GM19463 (cell line): ENCODE measurements at regions not wholly inside any gene's neighbourhood (a gene's known extent, or its start where the extent isn't known, plus 50 kb on each side); places are given as distances from the start of the nearest gene placed in this dataset.
"Not testable (repeated sequence)": the region's sequence is repeated elsewhere in the genome, so short reads cannot be mapped to it uniquely, and the experiment has no call there.

Experiments used
- ATAC-seq: cut with Tn5 transposase; IDR thresholded peaks from one replicate; pipeline ENCODE4 v1.9.1; 2021; ENCODE audit warnings: mild to moderate bottlenecking, moderate library complexity; ENCODE audit not compliant: unreplicated experiment

DNA sequence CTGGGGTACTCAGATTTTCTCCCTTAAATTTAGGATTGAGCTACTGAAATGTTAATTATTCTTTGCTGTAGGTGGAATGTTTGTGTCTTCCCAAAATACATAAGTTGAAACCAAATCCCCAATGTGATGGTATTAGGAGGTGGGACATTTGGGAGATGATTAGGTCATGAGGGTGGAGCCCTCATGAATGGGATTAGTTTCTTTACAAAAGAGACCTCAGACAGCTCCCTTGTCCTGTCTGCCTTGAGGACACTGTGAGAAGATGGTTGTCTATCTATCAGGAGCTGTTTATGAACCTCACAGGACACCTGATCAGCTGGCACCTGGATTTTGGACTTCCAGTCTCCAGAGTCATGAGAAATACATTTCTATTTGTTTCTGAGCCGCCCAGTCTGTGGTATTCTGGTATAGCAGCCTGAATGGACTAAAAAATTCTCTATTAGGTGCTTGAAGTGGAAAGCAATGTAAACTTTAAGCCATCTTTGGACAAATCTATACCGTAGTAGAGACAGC, 99.2 kb upstream of the UXS1 start:
- ATAC-seq = no peak

DNA sequence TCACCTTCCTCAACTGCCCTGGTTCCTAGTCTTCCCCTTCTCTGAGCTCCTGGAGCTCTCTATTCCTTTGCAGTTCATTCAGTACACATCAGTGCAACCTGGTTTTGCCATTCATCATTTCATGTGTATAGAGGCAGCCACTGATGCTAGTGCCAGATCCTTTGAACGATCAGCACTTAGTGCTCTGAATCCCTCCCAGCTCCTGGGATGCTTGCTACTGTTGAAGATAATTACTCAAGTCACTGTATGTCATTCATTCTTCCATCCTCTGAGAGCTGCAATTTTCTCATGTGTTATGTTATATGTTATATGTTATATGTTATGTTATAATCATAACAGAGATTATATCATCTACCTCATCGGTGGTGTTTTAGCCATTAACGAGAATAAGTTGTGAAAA, 98.5 kb upstream of the UXS1 start:
- no peak for ATAC-seq

DNA sequence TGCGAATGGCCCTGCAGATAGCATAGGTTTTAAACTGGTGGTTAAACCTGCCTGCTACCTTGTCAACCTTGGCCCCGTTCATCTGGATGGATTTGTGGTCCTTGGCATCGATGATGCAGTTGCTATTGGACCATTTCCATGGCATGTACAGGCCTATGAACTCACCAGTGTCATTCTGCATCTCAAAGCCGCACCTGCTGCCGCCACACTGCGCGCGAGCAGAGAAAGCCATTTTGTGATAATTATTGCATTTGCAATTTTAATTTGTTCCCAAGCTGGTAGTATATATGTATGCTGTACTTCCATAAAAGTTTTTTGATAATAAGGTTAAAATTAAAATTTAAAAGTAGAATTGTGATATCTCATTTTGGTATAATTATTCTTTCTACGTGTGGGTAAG, 94.8 kb upstream of the UXS1 start:
- no peak for ATAC-seq

DNA sequence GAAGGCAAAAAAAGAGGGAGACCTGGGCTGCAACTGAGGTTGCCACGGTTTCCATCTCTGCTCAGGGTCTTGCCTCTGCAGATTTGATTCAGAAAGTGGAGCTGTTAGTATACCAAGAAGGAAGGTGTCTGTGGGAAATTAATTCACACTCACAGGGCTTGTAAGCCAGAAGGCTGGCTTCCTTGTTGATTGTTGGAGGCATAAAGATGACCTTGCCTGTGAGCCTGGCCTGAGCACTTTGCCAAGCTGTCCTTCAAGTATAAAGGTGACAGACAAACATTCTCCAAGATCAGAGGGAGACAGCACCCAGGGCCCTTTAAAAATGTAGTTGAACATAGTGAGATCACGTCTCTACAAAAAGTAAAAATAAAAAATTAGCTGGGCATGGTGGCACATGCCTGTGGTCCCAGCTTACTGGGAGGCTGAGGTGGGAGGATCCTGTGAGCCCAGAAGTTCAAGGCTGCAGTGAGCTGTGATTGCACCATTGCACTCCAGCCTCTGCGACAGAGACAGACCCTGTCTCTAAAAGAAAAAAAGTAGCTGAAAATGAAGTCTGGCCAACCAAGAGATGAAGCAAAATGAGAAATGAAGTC, 91.2 kb upstream of the UXS1 start:
- no peak for ATAC-seq

DNA sequence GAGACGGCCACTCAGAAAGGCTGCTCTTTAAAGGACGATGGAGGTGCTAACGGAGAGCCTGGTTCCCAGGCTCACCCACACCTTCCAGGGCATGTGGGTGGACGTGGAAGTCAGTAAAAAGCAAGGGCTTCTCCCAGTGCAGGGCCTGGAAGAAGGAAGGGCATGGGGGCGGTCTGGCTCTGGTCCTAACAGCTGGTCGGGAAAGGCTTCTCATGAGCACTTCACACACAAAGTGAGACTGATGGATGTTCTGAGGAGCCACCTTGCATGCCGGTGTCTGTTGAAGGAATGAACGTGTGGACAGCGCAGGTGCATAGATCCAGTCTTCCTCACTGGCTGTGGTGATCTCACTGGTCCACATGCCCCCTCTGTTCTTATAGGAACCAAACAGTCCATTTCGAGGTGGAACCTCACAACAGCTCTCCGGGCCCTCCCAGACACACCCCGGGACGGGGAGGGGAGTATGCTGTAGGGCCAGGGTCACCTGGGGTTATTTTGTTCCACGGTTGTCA, 90.6 kb upstream of the UXS1 start:
- no peak for ATAC-seq

DNA sequence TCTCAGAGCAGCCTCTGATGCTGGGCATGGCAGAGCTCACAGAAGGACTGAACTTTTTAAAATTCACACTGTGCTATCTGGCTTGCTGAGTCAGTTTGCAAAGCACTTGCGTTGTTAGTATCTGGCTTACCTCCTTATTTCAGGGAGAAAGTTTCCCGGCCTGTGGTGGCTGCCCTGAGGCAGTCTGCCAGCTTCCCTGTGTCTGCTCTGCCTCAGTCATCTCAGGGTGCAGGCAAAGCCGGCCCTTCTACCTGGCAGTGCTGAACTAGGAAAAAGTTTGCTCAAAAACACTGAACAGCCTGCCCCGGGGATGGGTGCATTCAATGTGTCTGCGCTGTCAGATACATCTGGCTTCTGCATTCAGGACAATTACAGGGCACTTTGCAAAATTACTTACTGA, 90.2 kb upstream of the UXS1 start:
- no peak for ATAC-seq

DNA sequence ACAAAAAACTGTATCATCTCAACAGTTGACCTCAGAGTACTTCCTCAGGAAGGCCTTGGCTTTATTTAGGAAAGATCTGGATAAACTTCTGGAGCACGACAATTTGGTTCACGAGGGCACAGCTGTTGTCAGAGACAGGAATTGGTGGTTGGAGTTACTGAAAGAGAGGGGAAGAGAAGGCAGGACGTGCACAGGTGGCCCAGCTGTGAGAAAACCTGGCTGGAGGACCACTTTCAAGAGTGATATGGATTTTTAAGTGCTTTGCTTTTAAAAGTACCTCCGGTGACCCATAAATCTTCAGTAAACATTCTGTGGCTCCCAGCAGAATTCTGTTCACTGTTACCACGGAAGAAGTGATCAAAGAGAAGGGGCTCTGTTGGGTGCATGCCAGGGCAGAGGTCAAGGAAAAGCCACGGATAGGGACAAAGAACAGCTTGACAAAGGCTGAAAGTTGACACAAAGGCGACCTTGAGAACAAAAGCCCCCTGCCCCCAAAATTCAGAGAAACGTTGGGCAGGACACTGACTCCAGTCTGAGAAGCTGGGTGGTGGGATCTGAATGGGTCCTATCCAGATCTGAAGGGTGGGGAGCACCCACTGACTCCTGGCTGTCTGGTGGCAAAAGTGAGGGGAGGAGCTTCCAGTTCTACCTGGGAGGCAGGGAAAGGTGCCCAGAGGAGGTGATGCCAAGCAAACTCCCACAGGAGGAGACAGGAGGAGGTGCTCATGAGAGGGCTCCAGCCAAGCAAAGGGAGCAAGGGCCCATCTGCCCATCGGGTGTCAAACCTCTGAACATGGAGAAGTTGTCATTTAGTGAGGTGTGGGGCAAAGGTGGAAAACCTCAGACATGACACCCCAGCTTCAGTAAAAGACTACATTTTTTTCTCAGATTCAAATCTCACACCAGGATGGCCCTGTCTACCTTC, 89.4 kb upstream of the UXS1 start:
- ATAC-seq = not testable (repeated sequence)

DNA sequence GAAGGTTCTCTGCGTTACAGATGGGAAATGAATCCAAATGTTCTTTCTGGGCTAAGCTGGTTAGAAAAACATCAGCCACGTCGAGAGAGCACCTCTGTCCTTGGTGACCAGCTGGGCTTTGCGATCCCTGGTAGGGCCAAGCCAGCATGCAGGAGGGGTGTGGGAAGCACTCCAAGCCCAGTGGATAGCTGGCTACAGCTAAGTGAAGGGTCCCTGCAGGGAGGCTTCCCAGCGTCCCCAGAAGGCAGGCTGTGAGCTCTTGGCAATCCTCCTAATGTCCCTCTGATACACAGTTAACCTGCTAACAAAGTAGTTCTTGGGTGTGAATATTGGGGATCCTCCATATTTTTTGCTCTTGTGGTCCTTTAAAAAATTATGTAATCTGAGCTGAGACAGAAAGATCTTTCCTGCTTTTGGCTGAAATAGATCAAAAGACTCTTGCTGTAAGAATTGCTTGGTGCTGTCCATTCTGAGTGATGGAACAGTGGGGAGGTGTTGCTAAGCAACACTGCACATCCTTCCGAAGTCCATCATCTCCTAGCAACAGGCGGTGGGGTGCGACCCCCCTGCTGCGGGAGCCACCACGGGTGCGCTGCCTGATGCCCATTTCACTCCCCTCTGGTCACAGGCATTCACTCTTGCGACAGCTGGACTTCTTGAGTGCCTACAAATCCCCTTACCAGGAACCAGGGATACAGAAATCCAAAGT, 88.5 kb upstream of the UXS1 start:
- ATAC-seq = no peak

DNA sequence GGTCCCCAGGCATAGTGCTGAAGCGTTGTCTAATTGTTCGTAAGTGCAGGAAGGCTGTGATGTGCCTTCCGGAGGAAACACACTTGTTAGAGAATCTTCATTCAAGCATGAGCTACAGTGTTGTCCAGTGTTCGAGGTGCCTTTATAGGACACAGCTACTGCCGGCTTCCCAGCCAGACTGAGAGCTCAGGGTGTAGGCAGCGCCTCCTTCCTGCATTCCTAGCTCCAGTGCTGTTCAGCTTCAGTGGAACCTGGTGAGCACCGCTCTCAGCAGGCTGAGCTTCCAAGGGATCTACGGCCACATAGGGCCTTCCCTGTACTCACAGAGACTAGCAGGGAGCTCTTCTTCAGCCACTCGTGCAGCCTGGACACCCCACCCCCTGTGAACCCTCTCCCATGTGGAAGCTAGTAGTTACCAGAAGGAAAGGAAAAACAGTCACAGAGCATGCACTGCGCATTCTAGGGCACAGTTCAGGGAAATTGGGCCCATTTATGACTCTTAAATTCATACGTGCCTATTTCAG, 87.9 kb upstream of the UXS1 start:
- ATAC-seq = not testable (repeated sequence)

DNA sequence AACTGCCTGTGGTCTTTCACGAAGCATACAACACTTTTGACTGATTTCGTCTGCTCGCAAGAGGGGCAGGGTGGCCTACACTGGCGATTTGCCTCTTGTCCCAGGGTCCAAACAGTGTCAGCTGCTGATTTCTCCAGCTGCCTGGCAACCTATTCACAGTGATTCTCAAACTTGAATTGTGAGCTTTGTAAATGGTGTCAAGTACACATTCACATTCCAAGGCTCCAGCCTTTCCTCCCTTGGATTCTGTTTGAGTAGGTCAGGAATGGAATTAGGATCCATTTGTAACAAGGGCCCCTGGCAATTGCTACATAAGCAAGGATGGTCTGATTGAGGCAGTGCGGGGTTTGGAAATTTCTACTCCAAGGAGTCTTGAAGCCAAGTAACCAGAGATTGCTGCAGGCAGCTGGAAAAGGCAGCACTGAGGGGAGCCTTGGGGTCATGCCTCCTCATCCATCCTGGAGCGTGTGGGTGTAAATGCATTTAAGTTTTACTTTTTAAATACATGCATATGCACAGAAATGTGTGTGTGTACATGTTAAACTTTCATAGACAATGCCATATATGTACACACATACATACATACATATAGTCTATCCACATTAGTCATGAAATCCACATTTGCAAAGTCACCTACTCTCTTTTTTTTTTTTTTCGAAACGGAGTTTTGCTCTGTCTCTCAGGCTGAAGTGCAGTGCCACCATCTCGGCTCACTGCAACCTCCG, 86.8 kb upstream of the UXS1 start:
- no peak for ATAC-seq

DNA sequence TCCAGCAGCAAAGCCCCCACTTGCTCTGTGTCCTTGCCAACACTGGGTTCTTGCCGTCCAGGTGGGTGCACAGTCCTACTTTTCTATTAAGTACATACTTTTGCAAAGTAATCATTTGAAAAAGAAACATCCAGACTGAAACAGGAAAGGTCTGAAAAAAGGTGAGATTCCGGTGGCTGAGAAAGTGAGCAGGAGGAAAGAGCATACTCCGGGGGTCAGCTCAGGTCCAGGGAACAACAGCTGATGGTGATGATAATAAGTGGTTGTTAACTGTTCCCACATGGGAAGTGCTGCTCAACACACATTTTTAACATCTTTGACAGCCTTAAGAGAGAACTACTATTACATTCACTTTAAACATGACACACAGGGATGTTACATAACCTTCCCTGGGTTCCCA, 86.1 kb upstream of the UXS1 start:
- ATAC-seq = no peak

DNA sequence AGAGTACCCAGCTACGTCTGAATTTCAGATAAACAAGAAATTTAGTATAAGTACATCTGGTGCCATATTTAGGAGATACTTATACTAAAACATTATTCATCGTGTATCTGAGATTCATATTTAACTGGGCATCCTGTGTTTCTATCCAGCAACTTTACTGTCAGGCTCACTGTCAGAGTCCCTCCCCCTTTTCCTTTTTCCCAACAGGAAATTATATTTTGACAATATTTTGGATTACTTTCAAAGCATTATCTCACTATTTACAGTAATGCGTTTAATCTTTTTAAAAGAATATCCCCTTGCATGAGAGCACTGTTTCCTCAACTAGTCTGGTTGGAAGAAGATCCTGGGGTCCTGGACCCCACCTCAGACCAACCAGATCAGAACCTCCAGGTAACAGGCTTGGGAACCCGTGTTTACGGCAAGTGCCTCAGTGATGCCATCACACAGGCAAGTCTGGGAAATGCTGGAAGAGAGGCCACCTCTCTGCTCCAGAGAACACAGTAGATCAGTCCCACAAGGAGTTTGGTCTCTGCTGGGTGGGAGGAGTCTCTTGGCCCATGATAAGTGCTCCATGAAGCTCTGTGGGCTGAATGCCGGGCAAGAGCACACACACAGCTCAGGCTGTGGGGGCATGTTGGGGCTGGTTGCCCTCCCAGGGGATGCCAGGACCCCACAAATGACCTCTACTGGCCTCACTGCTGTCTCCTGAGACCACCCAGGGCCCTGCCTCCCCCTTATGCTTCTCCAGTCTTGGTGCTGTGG, 84.2 kb upstream of the UXS1 start:
- no peak for ATAC-seq

DNA sequence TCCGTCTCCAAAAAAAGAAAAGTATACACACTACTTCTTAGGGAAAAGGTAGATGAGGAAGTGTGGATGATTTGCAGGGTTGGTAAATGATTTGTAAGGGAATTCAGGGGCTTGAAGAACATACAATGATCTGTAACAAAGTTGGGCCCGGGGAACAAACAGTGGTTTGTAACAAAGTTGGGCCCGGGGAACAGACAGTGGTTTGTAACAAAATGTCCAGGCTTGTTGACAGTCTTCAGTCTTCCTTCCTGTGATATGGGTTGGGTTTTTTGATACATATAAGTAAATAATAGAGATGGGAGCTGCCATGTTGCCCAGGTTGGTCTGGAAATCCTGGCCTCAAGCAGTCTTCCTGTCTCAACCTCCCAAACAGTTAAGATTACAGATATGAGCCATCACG, 83.3 kb upstream of the UXS1 start:
- ATAC-seq = no peak

DNA sequence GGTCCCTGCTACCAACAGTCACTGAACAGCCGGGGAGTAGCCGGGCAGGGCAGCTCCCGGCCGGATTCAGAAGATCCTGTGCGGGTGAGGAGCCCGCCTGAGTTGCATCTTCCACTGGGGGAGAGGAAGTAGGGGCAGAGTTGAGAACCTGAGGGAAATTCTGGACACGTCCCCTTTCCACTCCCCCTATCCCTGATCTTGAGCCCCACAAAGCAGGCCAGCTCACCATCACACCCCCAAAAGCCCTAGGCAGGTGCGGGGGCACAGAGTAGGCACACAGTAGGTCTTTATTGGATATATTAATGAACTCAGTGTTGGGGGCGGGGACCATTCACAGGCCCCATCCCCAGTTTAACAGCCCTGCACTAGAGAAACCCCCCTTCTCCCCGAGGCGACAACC, 81.9 kb upstream of the UXS1 start:
- ATAC-seq = no peak

DNA sequence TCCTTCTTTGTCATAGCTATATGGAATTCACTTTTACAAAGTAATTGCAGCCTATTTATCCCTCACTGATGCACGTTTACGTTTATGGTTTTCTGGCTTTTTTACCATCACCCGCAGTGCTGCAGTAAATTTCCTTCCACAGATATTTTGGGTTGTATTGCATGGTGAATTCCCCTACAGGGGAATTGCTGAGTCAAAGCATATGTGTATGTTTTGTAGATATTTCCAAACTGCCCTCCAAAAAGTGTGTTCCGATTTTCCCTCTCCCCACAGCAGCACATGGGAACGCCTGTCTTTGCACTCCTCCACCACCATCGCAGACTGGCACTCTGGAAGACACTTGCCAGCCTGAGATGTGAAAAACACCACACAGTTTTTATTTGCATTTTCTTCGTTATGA, 80.6 kb upstream of the UXS1 start:
- no peak for ATAC-seq

DNA sequence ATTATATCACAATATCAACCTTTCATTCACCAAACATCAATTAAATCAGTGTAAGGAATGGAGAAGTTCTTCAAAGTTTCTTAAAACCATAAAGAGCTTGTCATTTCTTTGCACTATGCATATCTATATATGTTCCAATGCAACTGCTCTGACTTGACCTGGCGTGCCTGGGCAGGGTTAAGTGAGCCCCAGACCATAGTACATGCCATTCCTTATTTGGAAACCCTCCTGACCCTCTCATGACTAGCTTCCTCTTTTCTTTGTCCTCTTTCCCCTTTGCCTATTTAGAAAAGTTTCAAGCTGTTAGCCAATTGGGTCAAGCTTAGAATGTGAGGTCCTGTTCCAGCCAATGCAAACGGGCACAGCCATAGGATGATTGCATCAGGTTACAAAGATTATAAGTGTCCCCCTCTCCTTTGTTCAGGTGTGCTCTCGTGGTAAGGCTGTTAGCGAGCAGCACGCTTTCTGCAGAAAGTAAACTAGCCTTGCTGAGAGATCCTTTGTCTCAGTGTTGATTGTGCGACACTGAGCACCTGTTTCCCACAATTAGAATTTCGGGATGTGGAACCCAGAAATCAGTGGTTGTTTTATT, 78.2 kb upstream of the UXS1 start:
- no peak for ATAC-seq

DNA sequence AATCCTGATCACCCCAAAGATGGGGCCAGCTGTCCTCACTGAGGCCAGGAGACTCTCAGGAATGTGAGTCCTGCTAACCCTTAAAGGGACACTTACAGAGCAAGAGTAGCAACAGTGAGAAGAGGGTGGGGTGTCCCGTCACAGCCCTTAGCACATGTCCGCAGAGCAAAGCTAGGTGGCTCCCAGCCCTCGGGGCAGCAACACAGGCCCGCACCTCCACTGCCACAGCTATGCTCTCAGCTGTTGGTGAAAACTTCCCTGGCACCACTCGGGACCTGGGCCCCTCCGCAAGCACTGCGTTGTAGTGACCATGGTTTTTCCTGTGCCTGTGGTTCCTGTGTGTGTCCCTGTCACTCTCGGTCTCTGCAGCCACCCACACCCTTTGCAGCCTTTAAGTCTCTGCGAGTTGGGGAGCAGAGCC, 76.4 kb upstream of the UXS1 start:
- no peak for ATAC-seq

DNA sequence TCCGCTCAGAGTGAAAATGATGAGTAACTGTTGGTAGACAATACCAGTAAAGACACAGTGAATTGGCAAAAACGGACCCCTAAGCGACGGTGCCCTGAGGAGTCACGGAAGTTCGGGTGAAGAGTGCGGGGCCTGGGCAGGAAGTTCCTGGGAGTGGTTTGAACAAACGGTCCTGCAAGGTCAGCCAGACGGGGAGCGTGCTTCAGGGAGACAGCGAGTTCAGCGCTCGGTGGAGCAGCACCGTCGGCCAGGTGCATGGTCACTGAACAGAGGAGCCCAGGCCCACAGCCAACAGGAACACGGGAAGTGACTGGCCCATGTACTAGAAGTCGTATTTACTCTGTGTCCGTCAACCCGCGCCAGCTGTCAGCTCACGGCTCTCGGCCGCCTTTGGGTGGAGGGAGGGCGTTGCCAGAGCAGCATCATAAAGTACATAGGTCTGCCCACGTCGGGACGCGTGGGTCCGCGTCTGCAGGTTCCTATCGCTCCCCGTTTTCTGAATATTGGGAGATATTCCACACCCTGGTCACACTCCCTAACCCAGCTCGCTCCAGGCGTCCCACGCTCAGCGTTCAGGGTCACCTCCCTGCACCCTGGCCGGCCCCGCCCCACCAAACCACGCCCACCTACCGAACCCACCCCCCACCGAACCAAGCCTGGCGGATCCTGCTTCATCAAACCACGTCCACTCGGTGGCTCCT, 75.6 kb upstream of the UXS1 start:
- peak; percentile 46 for ATAC-seq

DNA sequence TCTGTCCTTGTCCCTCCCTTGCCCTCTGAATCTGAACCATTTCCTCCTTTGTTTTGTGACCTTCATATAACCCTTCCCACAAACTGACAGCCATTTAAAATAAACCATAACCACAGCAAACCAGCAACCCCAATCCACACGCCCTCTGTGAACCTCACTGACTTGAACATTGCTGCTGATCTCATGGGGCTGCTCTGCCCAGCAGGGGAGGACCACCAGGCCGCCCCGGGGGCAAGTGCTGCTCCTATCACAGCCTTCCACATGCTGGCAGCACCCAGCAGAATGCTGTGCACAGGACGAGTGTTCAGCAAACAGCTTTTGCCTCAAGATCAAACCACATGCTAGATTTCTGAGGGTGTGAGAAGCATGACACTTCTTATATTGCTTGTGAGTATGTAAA, 73.9 kb upstream of the UXS1 start:
- ATAC-seq = no peak
